ENCODE measurements at regions not wholly inside any gene's neighbourhood (a gene's known extent, or its start where the extent isn't known, plus 50 kb on each side); places are given as distances from the start of the nearest gene placed in this dataset.

DNA sequence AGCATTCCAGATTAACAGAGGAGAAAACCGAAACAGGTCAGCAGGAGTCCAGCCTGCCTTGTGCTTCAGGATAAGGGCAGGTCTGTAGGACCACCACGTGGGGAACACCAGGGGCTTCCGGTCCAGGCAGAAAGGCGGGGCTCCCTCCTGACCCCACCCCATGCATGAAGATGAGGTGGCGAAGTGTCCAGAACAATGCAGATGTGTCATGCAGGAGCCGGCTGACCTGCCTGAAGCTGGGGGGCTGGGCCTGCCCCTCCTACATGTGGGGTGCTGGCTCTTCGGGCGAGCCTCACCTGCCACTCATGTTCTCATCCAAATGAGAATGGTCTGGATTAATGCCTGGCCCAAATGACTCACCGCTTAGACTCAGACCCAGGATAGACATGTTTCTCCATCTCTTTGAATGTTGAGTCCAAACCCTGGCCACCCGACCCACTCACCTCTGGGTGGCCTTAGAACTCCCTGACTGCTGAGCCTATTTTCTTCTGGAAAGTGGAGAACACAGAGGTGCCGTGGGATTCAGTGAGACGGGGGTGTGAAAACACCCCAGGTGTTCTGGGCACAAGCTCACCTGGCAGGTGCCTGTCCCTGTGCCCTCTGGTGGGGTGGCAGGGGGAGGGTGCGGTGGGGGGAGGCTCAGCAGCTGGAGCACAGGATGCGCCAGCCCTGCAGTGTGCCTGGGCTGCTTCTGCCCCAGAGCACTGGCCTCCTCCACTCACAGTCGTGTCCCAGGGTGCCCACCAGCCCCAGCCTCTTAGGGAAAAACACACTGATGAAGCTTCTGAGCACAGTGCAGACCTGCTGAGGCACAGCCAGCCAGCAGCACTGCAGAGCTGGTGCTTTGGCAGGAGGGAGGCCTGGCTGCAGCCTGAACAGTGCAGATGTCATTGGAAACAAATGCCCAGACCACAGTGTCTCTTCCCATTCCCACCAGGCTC lies 55.2 kb upstream of the GDF10 start:
- no peak for TF ChIP-seq CTCF (conservative IDR thresholded peaks at IDR 0.05; ENCODE audit: low read depth, low read length)
- no peaks in the 10 kb centered on the region for H3K36me3 ChIP-seq (ENCODE audit: insufficient read depth)
- H3K27me3 ChIP-seq (ENCODE audit: insufficient read depth, low read depth), result no peaks in the 10 kb centered on the region
- H3K27ac ChIP-seq, result no peak overlapping the region
- no peak overlapping the region for H2AFZ ChIP-seq (ENCODE audit: low read depth)
- no peak overlapping the region for H3K4me3 ChIP-seq (IDR thresholded peaks at IDR 0.05; ENCODE audit: insufficient read depth, low read depth, low read length)
- H3K4me1 ChIP-seq (ENCODE audit: low read depth, poor library complexity, severe bottlenecking), result no peaks in the 10 kb centered on the region
- H3K4me2 ChIP-seq, result no peak overlapping the region
- H3K79me2 ChIP-seq (ENCODE audit: insufficient read depth, low read depth), result no peaks in the 10 kb centered on the region
- no peak overlapping the region for H3K9ac ChIP-seq
- no peaks in the 10 kb centered on the region for H4K20me1 ChIP-seq (ENCODE audit: insufficient read depth)

GRCh38 chr10:47245731-47246350 lies 54.2 kb upstream of the GDF10 start:
- Histone ChIP-seq H4K20me1 (ENCODE audit: insufficient read depth) (no peaks in the 10 kb centered on the region), H3K4me3 (IDR thresholded peaks at IDR 0.05; ENCODE audit: insufficient read depth, low read depth, low read length) (no peak overlapping the region), H3K4me1 (ENCODE audit: low read depth, poor library complexity, severe bottlenecking) (no peaks in the 10 kb centered on the region), H2AFZ (ENCODE audit: low read depth) (no peak overlapping the region), H3K27ac (no peak overlapping the region), H3K9ac (no peak overlapping the region), H3K79me2 (ENCODE audit: insufficient read depth, low read depth) (no peaks in the 10 kb centered on the region), H3K27me3 (ENCODE audit: insufficient read depth, low read depth) (no peaks in the 10 kb centered on the region), H3K4me2 (no peak overlapping the region), H3K36me3 (ENCODE audit: insufficient read depth) (no peaks in the 10 kb centered on the region)
- no peak for TF ChIP-seq CTCF (conservative IDR thresholded peaks at IDR 0.05; ENCODE audit: low read depth, low read length)

DNA sequence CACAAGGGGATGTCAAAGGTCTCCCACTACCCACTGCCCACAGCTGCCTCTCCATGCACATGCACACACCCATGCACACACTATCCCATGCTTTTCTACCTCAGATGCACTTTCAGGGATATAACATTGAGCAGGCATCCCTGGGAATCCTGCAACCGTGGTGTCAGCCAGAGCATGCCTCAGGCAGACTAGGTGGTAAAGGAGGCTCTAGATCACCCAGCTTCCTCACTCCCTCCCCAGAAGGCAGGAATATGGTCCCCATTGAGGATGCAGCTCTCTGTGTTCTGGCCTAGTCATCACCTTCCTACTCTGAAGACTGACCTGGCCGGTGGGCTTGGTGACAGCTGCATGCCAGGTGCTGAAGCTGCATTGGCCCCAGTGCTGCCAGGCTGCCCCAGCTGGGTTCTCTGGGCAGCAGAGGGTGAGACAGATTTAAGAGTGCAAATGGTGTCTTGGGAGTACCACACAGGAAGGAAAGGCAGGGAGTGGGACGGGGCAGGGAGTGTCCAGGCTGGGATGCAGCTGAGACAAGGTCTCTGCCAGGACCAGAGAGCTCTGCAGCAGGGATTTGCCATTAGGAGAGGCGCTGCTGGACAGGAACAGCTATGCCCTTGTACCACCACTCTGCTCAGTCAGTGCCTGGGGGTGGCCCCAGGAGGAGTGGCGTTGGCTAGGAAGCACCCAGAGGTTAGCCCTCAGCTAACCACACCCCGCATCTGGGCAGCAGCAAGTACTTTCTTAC lies 53.4 kb upstream of the GDF10 start:
- Histone ChIP-seq H3K79me2 (ENCODE audit: insufficient read depth, low read depth) (no peaks in the 10 kb centered on the region), H3K9ac (no peak overlapping the region), H3K4me3 (IDR thresholded peaks at IDR 0.05; ENCODE audit: insufficient read depth, low read depth, low read length) (no peak overlapping the region), H4K20me1 (ENCODE audit: insufficient read depth) (no peaks in the 10 kb centered on the region), H2AFZ (ENCODE audit: low read depth) (no peak overlapping the region), H3K27ac (no peak overlapping the region), H3K4me2 (no peak overlapping the region), H3K27me3 (ENCODE audit: insufficient read depth, low read depth) (no peaks in the 10 kb centered on the region), H3K4me1 (ENCODE audit: low read depth, poor library complexity, severe bottlenecking) (no peaks in the 10 kb centered on the region), H3K36me3 (ENCODE audit: insufficient read depth) (no peaks in the 10 kb centered on the region)
- no peak for TF ChIP-seq CTCF (conservative IDR thresholded peaks at IDR 0.05; ENCODE audit: low read depth, low read length)

- no peak overlapping the region for H3K4me2 ChIP-seq
- H3K27ac ChIP-seq, result no peak overlapping the region
- H3K27me3 ChIP-seq (ENCODE audit: insufficient read depth, low read depth), result no peaks in the 10 kb centered on the region
- no peak for TF ChIP-seq CTCF (conservative IDR thresholded peaks at IDR 0.05; ENCODE audit: low read depth, low read length)
- no peak overlapping the region for H2AFZ ChIP-seq (ENCODE audit: low read depth)
- H3K4me1 ChIP-seq (ENCODE audit: low read depth, poor library complexity, severe bottlenecking), result no peaks in the 10 kb centered on the region
- no peaks in the 10 kb centered on the region for H4K20me1 ChIP-seq (ENCODE audit: insufficient read depth)
- H3K9ac ChIP-seq, result no peak overlapping the region
- H3K36me3 ChIP-seq (ENCODE audit: insufficient read depth), result no peaks in the 10 kb centered on the region
- H3K4me3 ChIP-seq (IDR thresholded peaks at IDR 0.05; ENCODE audit: insufficient read depth, low read depth, low read length), result no peak overlapping the region
- H3K79me2 ChIP-seq (ENCODE audit: insufficient read depth, low read depth), result no peaks in the 10 kb centered on the region
Observed at GRCh38 chr10:47247148-47248059, 52.6 kb upstream of the GDF10 start.
